Left renal pelvis (tissue), 4 donors: ENCODE measurements at regions not wholly inside any gene's neighbourhood (a gene's known extent, or its start where the extent isn't known, plus 50 kb on each side); places are given as distances from the start of the nearest gene placed in this dataset.

Experiments
- DNase-seq, 4 donors: peaks; one replicate each; pipeline ENCODE4 v3.0.0-alpha.2; 2013; ENCODE audit warnings: low read depth in 4 of 4, low spot score in 3 of 4

GRCh38 chr18:78645216-78645615 is 334.4 kb upstream of the SALL3 start:
- DNase-seq = no peak

GRCh38 chr18:78647018-78647417 is 332.6 kb upstream of the SALL3 start:
- DNase-seq = no peak

GRCh38 chr18:78649421-78649820 is 330.2 kb upstream of the SALL3 start:
- no peak for DNase-seq

- no peak for DNase-seq
Observed at GRCh38 chr18:78650926-78651325, 328.7 kb upstream of the SALL3 start.

GRCh38 chr18:78652001-78652545 is 327.5 kb upstream of the SALL3 start:
- DNase-seq = no peak

GRCh38 chr18:78655921-78656320 is 323.7 kb upstream of the SALL3 start:
- no peak for DNase-seq

- DNase-seq = no peak
Observed at GRCh38 chr18:78656346-78656925, 323.2 kb upstream of the SALL3 start.

GRCh38 chr18:78658531-78658930 is 321.1 kb upstream of the SALL3 start:
- DNase-seq = no peak

- DNase-seq = no peak
Observed at GRCh38 chr18:78659057-78659456, 320.6 kb upstream of the SALL3 start.

- DNase-seq = no peak
Observed at GRCh38 chr18:78659748-78660147, 319.9 kb upstream of the SALL3 start.

GRCh38 chr18:78660311-78660710 is 319.3 kb upstream of the SALL3 start:
- DNase-seq = no peak

- DNase-seq = no peak
Observed at GRCh38 chr18:78661316-78661715, 318.3 kb upstream of the SALL3 start.

GRCh38 chr18:78662879-78663278 is 316.7 kb upstream of the SALL3 start:
- no peak for DNase-seq

GRCh38 chr18:78664048-78664447 is 315.6 kb upstream of the SALL3 start:
- DNase-seq = no peak

GRCh38 chr18:78664848-78665247 is 314.8 kb upstream of the SALL3 start:
- no peak for DNase-seq

GRCh38 chr18:78665644-78666043 is 314.0 kb upstream of the SALL3 start:
- DNase-seq = no peak

GRCh38 chr18:78666666-78667335 is 312.8 kb upstream of the SALL3 start:
- DNase-seq = no peak

- no peak for DNase-seq
Observed at GRCh38 chr18:78670778-78671391, 308.7 kb upstream of the SALL3 start.

GRCh38 chr18:78671551-78671950 is 308.1 kb upstream of the SALL3 start:
- DNase-seq = no peak

- DNase-seq = no peak
Observed at GRCh38 chr18:78672862-78673446, 306.7 kb upstream of the SALL3 start.

- DNase-seq = no peak
Observed at GRCh38 chr18:78673516-78674321, 305.9 kb upstream of the SALL3 start.
